Heart left ventricle (tissue), 16 donors: ENCODE measurements at regions not wholly inside any gene's neighbourhood (a gene's known extent, or its start where the extent isn't known, plus 50 kb on each side); places are given as distances from the start of the nearest gene placed in this dataset.

ENCODE experiments used
- ATAC-seq, 4 donors: fragments of 200-7000 bp; cut with Tn5 transposase; one replicate each; pipeline ENCODE4 v1.9.1; 2020 to 2022; ENCODE audit warnings: moderate library complexity in 4 of 4, mild to moderate bottlenecking in 3 of 4, moderate number of reproducible peaks in 1 of 4
- DNase-seq, 5 donors: peaks; one replicate each; pipeline ENCODE4 v3.0.0-alpha.2; 2020
- H3K27ac ChIP-seq, 12 donors: fragments of 200-600 bp; sonication (generic) in 4 of 12; one replicate each; pipeline versions ENCODE4 v1.5.0 to v1.8.0; 2016 to 2022; ENCODE audit warnings: mild to moderate bottlenecking in 2 of 12
- H3K27me3 ChIP-seq, 9 donors: fragments of 200-600 bp; sonication (generic) in 2 of 9; one replicate each; pipeline versions ENCODE4 v1.5.1 to v1.8.0; 2016 to 2022; ENCODE audit warnings: mild to moderate bottlenecking in 3 of 9
- H3K36me3 ChIP-seq, 9 donors: fragments of 200-600 bp; sonication (generic) in 2 of 9; one replicate each; pipeline versions ENCODE4 v1.5.0 to v1.8.0; 2018 to 2022; ENCODE audit warnings: mild to moderate bottlenecking in 2 of 9
- H3K4me1 ChIP-seq, 12 donors: fragments of 200-600 bp; sonication (generic) in 4 of 12; one replicate each; pipeline versions ENCODE4 v1.5.0 to v1.8.0; 2016 to 2022; ENCODE audit warnings: mild to moderate bottlenecking in 3 of 12
- H3K4me3 ChIP-seq, 12 donors: fragments of 200-600 bp; sonication (generic) in 4 of 12; one replicate each; pipeline versions ENCODE4 v1.5.0 to v1.8.0; 2017 to 2022; ENCODE audit warnings: mild to moderate bottlenecking in 9 of 12, moderate library complexity in 4 of 12
- H3K9me3 ChIP-seq, 12 donors: fragments of 200-600 bp; sonication (generic) in 4 of 12; one replicate each; pipeline versions ENCODE4 v1.5.0 to v1.8.0; 2016 to 2022; ENCODE audit warnings: mild to moderate bottlenecking in 1 of 12
- POLR2A ChIP-seq, 2 donors: fragments of 450-650 bp; IDR thresholded peaks; one replicate each; pipeline ENCODE4 v1.6.1; 2017; ENCODE audit warnings: antibody characterized with exemption in 2 of 2, mild to moderate bottlenecking in 2 of 2, moderate library complexity in 2 of 2
- WGBS, 4 donors: extraction: QIAGEN DNeasy Blood & Tissue Kit in 2 of 4; methylation state at CpG; one replicate each; pipeline versions ENCODE4 v1.1.5 to v1.1.7; 2013 to 2018; 5-methylcytosine and 5-hydroxymethylcytosine counted together
- intact Hi-C, 10 donors: fragments of 100-400 bp; cut with DNase I; formaldehyde crosslinking; loops; one replicate each; pipeline versions ENCODE4 v1.11.1 to v1.14.2; 2022
- TF ChIP-seq, protein P1 (sequence below), 12 donors: fragments of 200-600 bp; sonication (generic) in 4 of 12; IDR thresholded peaks; one replicate each; pipeline versions ENCODE4 v1.5.0 to v1.8.0; 2018 to 2022; ENCODE audit warnings: antibody characterized with exemption in 12 of 12, mild to moderate bottlenecking in 5 of 12
- donor health status: ischemic (EF 13 %, LVEDD 7.1; RV severe dilation, severe dysfunction).
- donor health status: healthy with polysubstance abuse.
- donor health status: DM: no; HTN: yes; CAD: no.
- donor health status: DM: no; HTN: no; CAD: no.
- donor health status: ischemic (EF 25% LVEDD 6.9; RV normal size, moderate dysfunction).
- donor health status: ischemic (EF 25% LVEDD 5.7; RV mildly dilated, moderate dysfunction).
- donor health status: healthy.
- donor health status: DM: yes; HTN: yes; CAD: no.
- donor health status: ischemic (EF 35%, LVEDD 5.7; RV mildly dilated, moderate dysfunction).
- donor health status: nonischemic (EF 11% LVEDD 7.7; RV severe dilation, severe dysfunction).
- donor health status: DM: yes; HTN: yes; CAD: no.
- donor health status: PGD.
- donor health status: ischemic (EF 29% LVEDD 5.4; RV normal size, mild dysfunction).
- donor health status: nonischemic (EF 23%, LVEDD 6.1; RV moderate dilation, normal function).

DNA sequence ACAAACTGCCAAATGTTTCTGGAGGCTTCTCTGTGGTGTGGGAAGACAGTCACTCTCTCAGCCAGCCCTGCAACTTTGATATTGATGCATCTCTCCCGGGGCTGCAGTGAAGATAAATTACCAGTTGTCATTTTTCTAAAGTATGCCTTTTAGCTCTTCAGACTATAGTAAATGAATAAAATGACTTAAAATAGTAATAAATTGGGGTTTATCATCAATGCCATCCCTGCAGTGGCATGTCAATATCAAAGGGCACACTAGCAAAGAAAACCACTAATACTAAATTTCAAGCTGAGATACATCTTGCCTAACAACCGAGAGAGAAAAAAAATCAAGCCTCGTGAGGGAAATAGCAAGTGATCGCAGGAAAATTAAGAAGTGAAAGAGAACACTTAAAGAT is 749.5 kb upstream of the SLC39A10 start:
- DNase-seq (no peak), ATAC-seq (no peak)
- intact Hi-C loops = no loop called here
- Histone ChIP-seq H3K9me3 (peaks cover 0 to 7% (median 0%) of the 10 kb centered on the region in 12 donors), H3K36me3 (no peaks in the 10 kb centered on the region), H3K4me3 (no peak overlapping the region), H3K27ac (no peak overlapping the region), H3K4me1 (no peaks in the 10 kb centered on the region), H3K27me3 (no peaks in the 10 kb centered on the region)
- WGBS, 4 donors = 71 to 78% (median 72%) methylated on average over 4 of the region's 4 CpGs
- TF ChIP-seq, protein P1, sequence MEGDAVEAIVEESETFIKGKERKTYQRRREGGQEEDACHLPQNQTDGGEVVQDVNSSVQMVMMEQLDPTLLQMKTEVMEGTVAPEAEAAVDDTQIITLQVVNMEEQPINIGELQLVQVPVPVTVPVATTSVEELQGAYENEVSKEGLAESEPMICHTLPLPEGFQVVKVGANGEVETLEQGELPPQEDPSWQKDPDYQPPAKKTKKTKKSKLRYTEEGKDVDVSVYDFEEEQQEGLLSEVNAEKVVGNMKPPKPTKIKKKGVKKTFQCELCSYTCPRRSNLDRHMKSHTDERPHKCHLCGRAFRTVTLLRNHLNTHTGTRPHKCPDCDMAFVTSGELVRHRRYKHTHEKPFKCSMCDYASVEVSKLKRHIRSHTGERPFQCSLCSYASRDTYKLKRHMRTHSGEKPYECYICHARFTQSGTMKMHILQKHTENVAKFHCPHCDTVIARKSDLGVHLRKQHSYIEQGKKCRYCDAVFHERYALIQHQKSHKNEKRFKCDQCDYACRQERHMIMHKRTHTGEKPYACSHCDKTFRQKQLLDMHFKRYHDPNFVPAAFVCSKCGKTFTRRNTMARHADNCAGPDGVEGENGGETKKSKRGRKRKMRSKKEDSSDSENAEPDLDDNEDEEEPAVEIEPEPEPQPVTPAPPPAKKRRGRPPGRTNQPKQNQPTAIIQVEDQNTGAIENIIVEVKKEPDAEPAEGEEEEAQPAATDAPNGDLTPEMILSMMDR (IDR thresholded peaks at IDR 0.05) = no peak
- TF ChIP-seq POLR2A (IDR thresholded peaks at IDR 0.05) = no peak

DNA sequence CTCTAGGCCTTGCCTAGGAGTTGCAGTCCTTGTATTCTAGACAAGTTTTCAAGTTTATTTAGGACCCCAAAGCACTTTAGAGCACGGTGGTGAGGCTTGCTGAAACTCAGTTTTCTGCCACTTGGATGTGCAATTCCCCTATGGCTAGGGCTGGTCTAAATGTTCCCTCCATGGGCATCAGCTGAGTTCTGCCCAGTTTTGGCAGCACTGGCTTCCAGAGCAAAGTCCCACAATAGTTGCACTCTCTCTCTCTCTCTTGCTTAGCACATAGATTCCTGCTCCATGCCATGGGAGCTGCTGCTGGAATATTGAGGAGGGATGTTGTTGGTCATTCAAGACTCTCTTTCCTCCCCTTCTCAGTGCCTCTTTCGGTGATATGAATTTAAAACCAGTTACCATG is 760.2 kb upstream of the SLC39A10 start:
- Histone ChIP-seq H3K4me3 (no peak overlapping the region), H3K36me3 (no peaks in the 10 kb centered on the region), H3K9me3 (no peaks in the 10 kb centered on the region), H3K27ac (no peak overlapping the region), H3K27me3 (no peaks in the 10 kb centered on the region), H3K4me1 (no peaks in the 10 kb centered on the region)
- intact Hi-C loops = no loop called here
- DNase-seq = no peak
- TF ChIP-seq, protein P1 (IDR thresholded peaks at IDR 0.05) = no peak
- TF ChIP-seq POLR2A (IDR thresholded peaks at IDR 0.05) = no peak
- ATAC-seq = no peak
- WGBS, 4 donors = 52 to 81% (median 68%) methylated on average over 2 of the region's 2 CpGs

- no peak overlapping the region for H3K4me3 ChIP-seq
- no peak overlapping the region for H3K27ac ChIP-seq
- no peaks in the 10 kb centered on the region for H3K36me3 ChIP-seq
- DNase-seq = no peak
- intact Hi-C loops = no loop called here
- H3K4me1 ChIP-seq = no peaks in the 10 kb centered on the region
- no peaks in the 10 kb centered on the region for H3K27me3 ChIP-seq
- no peak for TF ChIP-seq POLR2A (IDR thresholded peaks at IDR 0.05)
- TF ChIP-seq, protein P1 (IDR thresholded peaks at IDR 0.05) = no peak
- ATAC-seq = peak in 2 of 4 donors; percentile 48 to 73
- WGBS, 4 donors = 58 to 72% (median 64%) methylated on average over 2 of the region's 2 CpGs
- H3K9me3 ChIP-seq = no peaks in the 10 kb centered on the region
These were observed 773.3 kb upstream of the SLC39A10 start for GRCh38 chr2:194883711-194884110.

- no peaks in the 10 kb centered on the region for H3K27me3 ChIP-seq
- TF ChIP-seq, protein P1 (IDR thresholded peaks at IDR 0.05) = no peak
- no peak for TF ChIP-seq POLR2A (IDR thresholded peaks at IDR 0.05)
- no peak overlapping the region for H3K27ac ChIP-seq
- DNase-seq = no peak
- peaks cover 0 to 3% (median 0%) of the 10 kb centered on the region in 12 donors for H3K9me3 ChIP-seq
- no peak overlapping the region for H3K4me3 ChIP-seq
- intact Hi-C loops = no loop called here
- no peaks in the 10 kb centered on the region for H3K36me3 ChIP-seq
- no peaks in the 10 kb centered on the region for H3K4me1 ChIP-seq
- WGBS, 4 donors = 72 to 85% (median 81%) methylated on average over 1 of the region's 1 CpG
- ATAC-seq = no peak
These were observed 786.0 kb upstream of the SLC39A10 start for GRCh38 chr2:194870974-194871535.
